ENCODE measurements at regions not wholly inside any gene's neighbourhood (a gene's known extent, or its start where the extent isn't known, plus 50 kb on each side); places are given as distances from the start of the nearest gene placed in this dataset.

- no peak for DNase-seq
- Histone ChIP-seq H3K27ac (no peak overlapping the region), H3K4me1 (no peaks in the 10 kb centered on the region), H3K27me3 (no peaks in the 10 kb centered on the region), H3K4me3 (no peak overlapping the region), H3K36me3 (no peaks in the 10 kb centered on the region), H3K9me3 (no peaks in the 10 kb centered on the region), H3K9ac (ENCODE audit: low read depth in 2 of 2, low read length in 2 of 2) (no peak overlapping the region)
- no peak for TF ChIP-seq CTCF (IDR thresholded peaks at IDR 0.05)
- intact Hi-C loops (cut with DNase I) = no loop called here
These were observed 580.5 kb upstream of the MARCKS start for GRCh38 chr6:113276601-113277000.

GRCh38 chr6:113277111-113277510, 580.0 kb upstream of the MARCKS start:
- Histone ChIP-seq H3K27ac (no peak overlapping the region), H3K9ac (ENCODE audit: low read depth in 2 of 2, low read length in 2 of 2) (no peak overlapping the region), H3K4me1 (no peaks in the 10 kb centered on the region), H3K27me3 (no peaks in the 10 kb centered on the region), H3K36me3 (no peaks in the 10 kb centered on the region), H3K9me3 (no peaks in the 10 kb centered on the region), H3K4me3 (no peak overlapping the region)
- DNase-seq = no peak
- intact Hi-C loops (cut with DNase I) = no loop called here
- TF ChIP-seq CTCF (IDR thresholded peaks at IDR 0.05) = no peak

- intact Hi-C loops (cut with DNase I) = no loop called here
- Histone ChIP-seq H3K9me3 (no peaks in the 10 kb centered on the region), H3K27ac (no peak overlapping the region), H3K4me1 (no peaks in the 10 kb centered on the region), H3K4me3 (no peak overlapping the region), H3K36me3 (no peaks in the 10 kb centered on the region), H3K9ac (ENCODE audit: low read depth in 2 of 2, low read length in 2 of 2) (no peak overlapping the region), H3K27me3 (no peaks in the 10 kb centered on the region)
- TF ChIP-seq CTCF (IDR thresholded peaks at IDR 0.05) = no peak
- no peak for DNase-seq
These were observed 576.1 kb upstream of the MARCKS start for GRCh38 chr6:113281014-113281413.

GRCh38 chr6:113281431-113281830, 575.7 kb upstream of the MARCKS start:
- no peaks in the 10 kb centered on the region for H3K9me3 ChIP-seq
- no peaks in the 10 kb centered on the region for H3K27me3 ChIP-seq
- H3K9ac ChIP-seq (ENCODE audit: low read depth in 2 of 2, low read length in 2 of 2) = no peak overlapping the region
- no peak overlapping the region for H3K4me3 ChIP-seq
- intact Hi-C loops (cut with DNase I) = no loop called here
- H3K27ac ChIP-seq = no peak overlapping the region
- no peak for TF ChIP-seq CTCF (IDR thresholded peaks at IDR 0.05)
- H3K4me1 ChIP-seq = no peaks in the 10 kb centered on the region
- H3K36me3 ChIP-seq = no peaks in the 10 kb centered on the region
- DNase-seq = no peak

- TF ChIP-seq CTCF (IDR thresholded peaks at IDR 0.05) = no peak
- H3K27ac ChIP-seq = no peak overlapping the region
- H3K4me1 ChIP-seq = no peaks in the 10 kb centered on the region
- no peaks in the 10 kb centered on the region for H3K36me3 ChIP-seq
- H3K27me3 ChIP-seq = no peaks in the 10 kb centered on the region
- intact Hi-C loops (cut with DNase I) = no loop called here
- H3K9ac ChIP-seq (ENCODE audit: low read depth in 2 of 2, low read length in 2 of 2) = no peak overlapping the region
- DNase-seq = no peak
- no peaks in the 10 kb centered on the region for H3K9me3 ChIP-seq
- H3K4me3 ChIP-seq = no peak overlapping the region
These were observed 569.7 kb upstream of the MARCKS start for GRCh38 chr6:113287396-113287795.

- H3K27me3 ChIP-seq = no peaks in the 10 kb centered on the region
- H3K27ac ChIP-seq = no peak overlapping the region
- no peak for TF ChIP-seq CTCF (IDR thresholded peaks at IDR 0.05)
- H3K9ac ChIP-seq (ENCODE audit: low read depth in 2 of 2, low read length in 2 of 2) = no peak overlapping the region
- H3K4me1 ChIP-seq = no peaks in the 10 kb centered on the region
- no peaks in the 10 kb centered on the region for H3K36me3 ChIP-seq
- H3K9me3 ChIP-seq = no peaks in the 10 kb centered on the region
- H3K4me3 ChIP-seq = no peak overlapping the region
- no peak for DNase-seq
- intact Hi-C loops (cut with DNase I) = no loop called here
These were observed 568.7 kb upstream of the MARCKS start for GRCh38 chr6:113288409-113288808.
